Jurkat, Clone E6-1 (cell line): ENCODE measurements at regions not wholly inside any gene's neighbourhood (a gene's known extent, or its start where the extent isn't known, plus 50 kb on each side); places are given as distances from the start of the nearest gene placed in this dataset.
"Not testable (repeated sequence)": the region's sequence is repeated elsewhere in the genome, so short reads cannot be mapped to it uniquely, and the experiment has no call there.

ENCODE experiments used
- DNase-seq: peaks from one replicate; pipeline ENCODE4 v3.0.0-alpha.2; 2011; ENCODE audit warnings: low read depth, low spot score
- H3K4me3 ChIP-seq: 2 replicates; pipeline ENCODE4 v1.5.1; 2011; ENCODE audit warnings: mild to moderate bottlenecking, low read length, control low read depth, moderate library complexity

DNA sequence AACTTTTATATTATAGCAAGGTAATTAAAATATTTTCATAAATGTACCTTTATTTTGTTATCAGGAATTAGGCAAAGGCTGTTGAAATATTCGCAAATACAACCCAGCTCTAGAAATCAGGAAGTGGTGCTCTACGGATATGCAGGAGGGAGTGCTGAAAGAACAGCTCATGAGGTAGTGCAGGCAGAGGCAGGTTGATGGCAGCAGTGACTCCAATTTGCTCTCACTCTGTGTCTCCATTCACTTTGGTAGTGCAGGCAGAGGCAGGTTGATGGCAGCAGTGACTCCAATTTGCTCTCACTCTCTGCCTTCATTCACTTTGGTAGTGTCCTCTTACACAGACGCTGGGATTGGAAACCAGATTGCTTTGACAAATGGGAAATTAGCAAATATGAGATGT lies 277.9 kb downstream of the TRIML1 start:
- no peak overlapping the region for H3K4me3 ChIP-seq
- DNase-seq, result no peak

DNA sequence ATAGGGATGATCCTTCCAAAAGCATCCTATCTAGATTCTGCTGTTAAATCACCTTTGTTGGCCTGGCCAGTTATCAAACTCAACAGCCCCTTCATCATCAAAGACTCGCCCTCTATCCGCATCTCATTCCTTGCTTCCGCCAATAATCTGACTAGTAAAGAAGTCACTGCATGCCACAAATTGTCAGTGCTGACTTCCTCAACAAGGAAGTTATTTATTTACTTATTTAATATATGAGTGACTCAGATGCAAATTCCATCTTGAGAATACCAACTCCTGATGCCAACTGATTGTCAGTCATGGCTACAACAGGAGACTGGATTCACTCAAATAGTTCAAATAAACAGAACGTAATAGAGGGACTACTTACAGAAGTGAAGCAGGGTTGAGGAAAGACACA lies 283.8 kb downstream of the TRIML1 start:
- no peak overlapping the region for H3K4me3 ChIP-seq
- no peak for DNase-seq

DNA sequence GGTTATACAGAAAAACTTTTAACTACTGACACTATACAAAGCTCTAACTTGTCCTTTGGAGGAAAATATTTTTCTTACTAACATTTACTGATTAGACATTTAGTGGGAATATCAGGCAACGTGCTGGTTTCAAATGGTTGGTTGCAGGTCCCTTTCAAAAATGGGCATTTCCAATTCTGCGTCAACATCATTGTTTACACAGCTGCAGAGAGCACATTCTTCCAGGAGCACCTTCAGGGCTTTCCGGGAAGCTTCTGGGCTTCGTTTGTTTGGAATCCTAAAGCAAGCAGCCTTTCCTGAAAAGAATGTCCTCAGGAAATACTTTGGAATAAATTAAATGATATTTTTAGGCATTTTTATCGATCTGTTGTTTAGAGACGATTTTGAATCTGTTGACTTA lies 289.7 kb downstream of the TRIML1 start:
- DNase-seq, result no peak
- no peak overlapping the region for H3K4me3 ChIP-seq

DNA sequence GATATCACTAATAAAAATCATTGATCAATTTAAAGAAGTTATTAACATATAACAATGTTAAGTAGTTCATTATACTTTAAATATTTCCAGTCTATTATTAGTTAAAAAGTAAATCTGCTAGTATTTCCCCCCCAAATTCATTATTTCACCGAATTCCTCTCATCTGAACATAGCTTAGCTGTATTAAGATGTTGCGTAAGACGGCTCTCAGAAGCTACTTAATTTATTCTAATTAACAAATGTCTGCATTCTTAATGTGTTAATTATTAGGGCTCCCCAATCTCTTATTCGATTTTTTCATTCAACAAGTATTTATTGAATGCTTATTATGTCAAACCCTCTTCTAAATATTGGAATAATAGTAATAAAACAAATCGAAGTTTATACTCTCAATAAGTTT lies 290.7 kb downstream of the TRIML1 start:
- H3K4me3 ChIP-seq, result no peak overlapping the region
- DNase-seq, result no peak

DNA sequence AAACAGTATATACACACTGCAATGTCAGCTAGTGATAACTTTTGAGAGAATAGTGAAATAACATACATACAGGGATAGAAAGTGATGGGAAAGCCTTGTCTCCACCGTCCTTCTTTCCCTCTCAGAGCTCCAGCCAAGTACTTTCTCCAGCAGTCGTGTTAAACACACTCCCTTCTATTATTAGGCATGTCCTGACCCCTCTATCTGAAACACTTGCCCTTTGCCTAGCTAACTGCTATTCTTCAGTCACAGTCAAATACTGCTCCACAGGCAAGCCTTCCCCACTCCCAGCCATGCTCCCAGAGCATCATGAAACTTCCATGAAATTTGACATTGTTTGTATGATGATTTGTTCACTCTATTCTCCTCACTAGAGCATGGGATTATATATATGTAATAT lies 291.1 kb downstream of the TRIML1 start:
- DNase-seq, result no peak
- no peak overlapping the region for H3K4me3 ChIP-seq

DNA sequence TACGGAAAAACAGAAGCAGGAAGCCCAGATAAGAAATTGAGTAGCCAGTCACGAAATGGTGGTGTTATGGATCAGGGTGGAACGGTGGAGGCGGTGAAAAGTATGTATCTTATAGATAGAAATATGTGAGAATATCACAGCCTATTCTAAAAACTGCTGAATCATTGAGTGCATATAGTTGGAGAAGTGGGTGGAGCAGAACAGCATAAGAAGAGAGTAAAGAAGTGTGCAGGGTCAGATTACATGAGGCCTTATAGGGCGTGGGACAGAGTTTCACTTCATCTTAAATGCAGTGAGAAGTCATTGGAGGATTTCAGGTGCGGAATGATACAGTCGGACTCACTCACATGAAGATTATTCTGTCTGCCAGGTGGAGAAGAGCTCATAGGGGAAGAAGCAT lies 293.1 kb downstream of the TRIML1 start:
- no peak for DNase-seq
- H3K4me3 ChIP-seq, result no peak overlapping the region

DNA sequence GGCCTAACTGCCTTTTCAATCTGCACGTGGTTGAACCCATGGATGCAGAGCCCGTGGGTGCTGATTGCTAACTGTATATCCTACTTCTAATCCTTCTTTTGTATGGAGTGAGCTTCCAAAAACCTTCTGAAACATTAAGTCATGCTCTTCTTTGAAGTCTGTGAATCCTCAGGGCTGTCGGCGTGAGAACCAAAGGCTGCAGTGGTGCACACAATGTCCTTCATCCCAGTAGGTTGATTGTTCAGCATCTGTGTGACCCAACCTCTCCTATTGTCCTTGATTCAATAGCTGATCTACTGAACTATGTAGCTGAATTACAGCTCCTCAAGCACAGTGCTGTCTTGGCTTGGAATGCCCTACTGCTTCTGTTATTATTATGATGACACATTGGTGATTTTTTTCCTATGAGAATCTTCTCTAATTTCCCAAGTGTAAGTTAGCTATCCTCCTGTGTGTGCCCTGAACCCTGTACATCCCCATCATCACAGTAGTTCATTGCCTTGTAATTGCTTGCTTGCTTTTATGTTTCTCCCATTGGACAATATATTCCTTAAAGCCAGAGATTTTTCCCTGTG lies 294.6 kb downstream of the TRIML1 start:
- DNase-seq, result no peak
- no peak overlapping the region for H3K4me3 ChIP-seq

DNA sequence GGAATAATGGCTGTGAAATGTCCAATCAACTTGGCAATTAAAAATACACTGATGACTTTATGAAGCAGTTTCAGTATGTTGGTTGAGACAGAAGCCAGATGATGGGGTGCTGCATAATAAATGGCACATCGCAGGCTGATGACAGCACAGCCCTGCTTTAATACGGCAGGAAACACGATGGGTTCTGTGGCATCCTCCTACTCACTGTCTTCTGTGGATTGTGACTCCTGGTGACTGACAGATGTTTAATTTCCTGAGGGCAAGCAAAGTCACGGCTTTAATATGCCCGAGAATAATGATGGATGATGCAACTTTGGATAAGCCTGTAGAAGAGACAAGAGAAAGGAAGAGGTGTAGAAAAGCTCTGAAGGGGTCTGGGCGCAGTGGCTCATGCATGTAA lies 295.4 kb downstream of the TRIML1 start:
- no peak overlapping the region for H3K4me3 ChIP-seq
- no peak for DNase-seq

DNA sequence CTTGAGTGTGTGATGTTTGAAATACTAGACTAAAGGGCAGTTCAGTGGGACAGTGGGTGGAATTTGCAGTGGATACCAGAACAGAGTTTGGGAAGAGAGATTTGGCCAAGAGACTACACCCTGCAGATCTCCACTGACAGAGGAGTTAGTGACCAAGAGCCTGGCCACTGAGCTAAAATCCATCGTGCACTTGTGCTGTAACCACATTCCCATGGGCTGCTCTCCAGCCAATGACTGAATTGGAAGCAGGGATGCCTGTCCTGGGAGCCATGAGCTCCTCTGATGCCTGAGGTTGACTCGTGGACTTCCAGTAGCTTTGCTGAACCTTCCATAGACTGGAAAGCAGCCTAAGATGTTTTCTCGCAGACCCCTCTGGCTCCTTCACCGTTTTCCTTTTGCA lies 296.1 kb downstream of the TRIML1 start:
- no peak for DNase-seq
- H3K4me3 ChIP-seq, result no peak overlapping the region

DNA sequence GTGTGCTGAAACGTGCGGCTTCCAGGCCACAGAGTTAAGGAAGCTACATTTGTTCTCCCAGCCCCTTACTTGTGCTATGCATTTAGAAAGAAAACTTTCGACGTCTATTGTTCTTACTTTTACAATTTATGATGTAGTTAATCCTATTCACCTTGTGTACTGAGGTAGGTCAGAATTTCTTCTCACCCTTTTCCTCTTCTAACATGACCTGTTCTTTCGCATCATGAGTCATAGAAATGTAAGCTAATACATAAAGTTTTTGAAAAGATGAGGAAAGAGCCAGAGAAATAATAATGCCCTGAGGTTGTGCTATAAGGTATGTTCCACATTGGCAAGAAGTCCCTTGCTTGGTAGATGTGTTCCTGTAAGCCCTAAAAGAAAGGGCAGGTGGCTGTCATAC lies 298.3 kb downstream of the TRIML1 start:
- no peak for DNase-seq

DNA sequence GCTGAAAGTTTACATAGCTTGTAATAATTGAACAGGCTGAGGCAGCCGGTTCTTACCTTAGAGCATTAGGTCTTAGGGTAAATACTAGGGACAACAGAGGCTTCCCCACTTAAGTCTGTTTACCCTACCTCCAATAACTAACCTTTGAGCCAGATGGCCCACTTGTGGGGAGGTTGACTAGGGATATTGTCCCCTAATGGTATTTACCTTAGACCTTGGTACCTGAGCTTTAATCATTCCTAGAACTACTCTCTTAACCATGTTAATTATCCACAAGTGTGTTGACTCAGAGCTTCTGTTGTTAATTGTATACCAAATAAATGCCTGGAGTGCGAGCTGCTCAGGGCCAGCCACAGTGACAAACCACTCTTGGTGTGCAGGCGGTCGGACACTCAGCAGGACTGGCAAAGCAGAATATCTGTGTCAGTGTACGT lies 299.2 kb downstream of the TRIML1 start:
- H3K4me3 ChIP-seq, DNase-seq: not testable (repeated sequence)

More for the DNA sequence above, 298.3 kb downstream of the TRIML1 start:
- no peak overlapping the region for H3K4me3 ChIP-seq

DNA sequence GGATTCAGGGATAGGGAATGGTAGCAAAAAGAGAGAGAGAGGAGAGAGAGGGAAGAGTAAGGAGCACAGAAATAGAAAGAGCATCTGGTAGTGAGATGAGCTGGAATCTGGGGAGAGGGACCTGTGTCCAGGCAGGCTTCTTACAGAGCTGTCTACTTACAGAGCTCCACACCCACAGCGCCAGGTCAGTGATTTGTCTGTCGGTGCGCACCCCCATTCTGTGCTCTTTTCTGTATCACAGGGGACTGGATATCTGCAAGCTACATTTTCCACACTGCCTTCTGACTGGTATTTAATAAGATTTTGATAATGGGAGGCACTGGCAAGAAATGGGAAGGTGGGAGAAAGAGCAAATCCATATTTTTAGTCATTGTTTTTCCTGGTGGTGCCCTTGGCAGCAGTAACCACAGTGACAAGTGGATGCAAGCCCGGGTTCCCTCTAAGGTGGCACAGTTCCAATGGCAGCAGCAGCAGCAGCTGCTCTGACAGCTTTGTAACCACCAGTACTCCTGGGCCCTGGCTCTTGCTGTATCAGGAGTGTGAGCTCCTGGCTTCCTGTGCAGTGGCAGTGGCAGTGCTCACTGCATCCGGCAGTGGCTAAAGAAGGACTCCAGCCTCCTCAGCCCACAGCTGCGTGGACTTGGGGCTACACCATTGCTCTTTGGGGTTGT lies 300.5 kb downstream of the TRIML1 start:
- no peak for DNase-seq
- H3K4me3 ChIP-seq, result no peak overlapping the region

DNA sequence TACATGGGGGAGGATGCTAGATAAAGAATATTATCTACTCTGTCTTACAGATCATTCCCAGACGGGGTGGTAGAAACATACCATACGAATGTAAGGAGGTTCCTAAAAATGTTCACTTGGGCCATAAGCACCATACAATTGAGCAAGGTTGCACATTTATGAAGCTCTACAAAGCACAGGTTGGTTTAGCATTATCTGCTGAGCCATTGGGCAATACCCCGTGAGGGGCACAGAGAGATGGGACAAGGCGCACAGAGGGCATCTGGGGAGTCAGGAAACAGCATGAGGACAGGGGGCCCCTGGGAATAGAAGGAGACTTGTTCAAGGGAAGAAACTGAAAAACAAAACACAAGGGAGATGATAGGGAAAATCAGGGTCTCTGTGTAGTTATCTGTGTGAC lies 305.3 kb downstream of the TRIML1 start:
- no peak overlapping the region for H3K4me3 ChIP-seq
- no peak for DNase-seq

DNA sequence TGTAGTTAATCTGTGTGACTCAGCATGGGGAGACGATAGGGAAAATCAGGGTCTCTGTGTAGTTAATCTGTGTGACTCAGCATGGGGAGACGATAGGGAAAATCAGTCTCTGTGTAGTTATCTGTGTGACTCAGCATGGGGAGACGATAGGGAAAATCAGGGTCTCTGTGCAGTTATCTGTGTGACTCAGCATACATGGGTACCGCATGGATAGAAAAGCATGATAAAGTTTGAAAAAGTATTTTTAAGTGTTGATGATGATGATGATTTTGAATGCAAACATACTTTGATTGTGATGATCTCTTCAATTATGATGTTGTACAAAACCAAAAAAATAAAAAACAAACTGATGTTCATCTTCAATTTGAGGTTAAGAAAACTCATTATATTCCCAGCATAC lies 309.8 kb downstream of the TRIML1 start:
- not testable (repeated sequence) for DNase-seq, H3K4me3 ChIP-seq

DNA sequence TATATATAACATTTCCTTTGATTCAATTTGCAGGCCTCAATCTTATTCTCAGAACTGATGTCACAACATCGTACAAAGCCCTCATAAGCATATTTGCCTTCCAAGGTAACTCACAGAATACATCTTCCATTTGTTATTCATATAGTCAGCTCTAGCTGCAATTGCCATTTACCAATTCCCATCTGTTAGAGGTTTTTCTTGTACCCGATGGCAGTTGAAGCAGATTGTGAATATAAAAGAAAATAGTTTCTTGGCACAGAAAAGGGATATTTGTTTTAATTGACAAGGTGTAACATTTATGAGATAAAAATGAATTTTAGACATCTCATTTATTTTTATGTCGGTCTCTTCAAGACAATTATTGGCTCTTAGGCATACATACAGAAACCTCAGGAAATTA lies 311.3 kb downstream of the TRIML1 start:
- no peak overlapping the region for H3K4me3 ChIP-seq
- no peak for DNase-seq

DNA sequence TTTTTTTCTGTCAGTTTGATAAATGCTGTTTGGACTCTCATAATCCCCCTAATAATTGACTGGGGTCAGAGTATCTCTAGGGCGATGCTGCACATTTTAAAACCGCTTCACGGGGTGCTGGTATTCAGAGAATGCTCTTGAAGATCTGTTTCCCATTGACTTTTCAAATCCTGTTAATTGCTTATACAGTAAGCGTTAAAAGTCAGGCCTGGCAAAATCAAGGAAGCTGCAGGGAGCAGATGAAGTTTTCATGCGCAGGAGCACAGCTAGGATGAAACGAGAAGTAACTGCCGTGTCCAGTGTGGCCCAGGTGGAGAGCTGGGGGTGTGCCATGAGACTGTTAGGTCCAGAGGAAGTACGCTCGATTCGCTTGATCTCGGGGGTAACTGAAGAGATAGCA lies 312.9 kb downstream of the TRIML1 start:
- no peak for DNase-seq
- H3K4me3 ChIP-seq, result no peak overlapping the region

DNA sequence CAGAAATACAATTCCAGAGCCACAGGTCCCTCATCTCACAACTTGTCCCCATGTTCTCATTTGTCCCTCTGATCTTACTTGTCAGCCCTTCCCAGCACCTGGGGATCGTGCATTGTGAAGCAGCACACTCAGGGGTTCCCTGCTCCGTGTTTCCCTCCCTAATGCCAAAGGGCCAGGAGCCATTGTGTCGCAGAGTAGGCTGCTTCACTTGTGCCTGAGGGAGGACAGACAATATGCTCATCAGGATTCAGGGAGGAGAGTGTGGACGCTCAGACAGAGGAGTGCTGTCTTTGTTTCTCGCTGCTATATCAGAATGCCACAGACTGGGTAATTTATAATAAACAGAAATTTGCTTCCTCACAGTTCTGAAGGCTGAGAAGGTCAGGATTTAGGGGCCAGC lies 315.3 kb downstream of the TRIML1 start:
- DNase-seq, result no peak
- H3K4me3 ChIP-seq, result no peak overlapping the region

DNA sequence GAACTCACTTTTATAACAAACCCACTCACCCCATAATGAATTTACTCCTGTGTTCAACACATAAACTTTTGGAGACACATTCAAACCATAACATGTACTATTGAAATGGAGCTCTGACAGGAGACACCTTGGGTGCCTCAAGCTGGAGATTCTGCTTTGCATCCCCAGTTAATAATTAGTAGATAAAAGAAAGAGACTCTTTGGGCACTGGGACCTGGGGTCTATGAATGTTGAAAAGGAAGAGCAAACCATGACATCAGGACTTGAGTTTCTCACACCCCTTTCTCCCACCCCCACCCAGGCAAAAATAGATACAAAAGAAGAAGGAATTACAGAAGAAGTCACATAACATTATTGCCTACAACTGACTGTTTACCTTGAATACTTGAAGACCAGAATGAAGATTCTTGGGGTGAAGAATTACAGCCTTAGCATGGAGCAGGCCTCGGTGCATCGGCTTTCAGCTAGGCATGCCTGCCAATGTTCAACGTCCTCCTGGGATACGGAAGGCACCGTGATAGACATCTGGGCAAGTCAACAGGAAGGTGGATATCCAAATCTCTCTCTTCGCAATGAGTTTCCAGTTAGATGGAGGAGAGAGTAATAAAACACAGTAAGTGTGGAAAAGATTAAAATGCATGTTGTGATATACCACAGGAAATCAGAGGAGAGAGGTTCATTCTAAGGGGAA lies 316.0 kb downstream of the TRIML1 start:
- no peak for DNase-seq
- no peak overlapping the region for H3K4me3 ChIP-seq

DNA sequence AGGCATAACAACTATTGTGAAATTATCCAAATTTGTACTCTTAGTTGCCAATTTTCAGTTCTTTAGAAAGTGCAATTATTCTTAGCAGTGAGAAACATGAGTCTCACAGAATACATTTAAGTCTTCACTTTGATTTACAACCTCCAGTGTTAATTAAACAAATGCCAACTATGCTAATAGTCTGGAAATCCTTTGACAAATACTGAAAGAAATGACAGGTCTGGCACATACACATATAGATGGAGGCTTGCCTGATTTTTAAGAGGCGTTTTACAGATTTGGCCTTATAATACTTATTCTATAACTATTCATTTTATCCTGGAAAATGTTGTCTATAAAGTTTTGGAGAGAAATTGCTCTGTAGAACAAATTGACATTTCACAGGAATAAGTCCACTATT lies 320.1 kb downstream of the TRIML1 start:
- DNase-seq, result no peak

DNA sequence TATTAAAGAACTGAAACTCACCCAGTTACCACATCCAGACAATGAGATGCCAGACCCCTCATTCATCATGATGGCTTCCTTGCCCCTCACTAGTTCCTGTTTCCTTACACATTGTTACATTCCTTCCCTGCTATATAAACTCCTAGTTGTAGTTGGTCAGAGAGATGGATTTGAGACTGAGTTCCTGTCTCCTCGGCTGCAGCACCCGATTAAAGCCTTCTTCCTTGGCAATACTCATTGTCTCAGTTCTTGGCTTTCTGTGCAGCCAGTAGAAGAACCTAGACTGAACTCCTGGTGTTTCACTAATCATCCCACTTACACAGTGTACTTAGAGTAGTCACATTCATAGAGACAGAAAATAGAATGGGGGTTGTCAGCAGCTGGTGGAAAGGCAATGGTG lies 324.7 kb downstream of the TRIML1 start:
- DNase-seq, result no peak
- H3K4me3 ChIP-seq, result no peak overlapping the region

More for the DNA sequence above, 320.1 kb downstream of the TRIML1 start:
- no peak overlapping the region for H3K4me3 ChIP-seq

DNA sequence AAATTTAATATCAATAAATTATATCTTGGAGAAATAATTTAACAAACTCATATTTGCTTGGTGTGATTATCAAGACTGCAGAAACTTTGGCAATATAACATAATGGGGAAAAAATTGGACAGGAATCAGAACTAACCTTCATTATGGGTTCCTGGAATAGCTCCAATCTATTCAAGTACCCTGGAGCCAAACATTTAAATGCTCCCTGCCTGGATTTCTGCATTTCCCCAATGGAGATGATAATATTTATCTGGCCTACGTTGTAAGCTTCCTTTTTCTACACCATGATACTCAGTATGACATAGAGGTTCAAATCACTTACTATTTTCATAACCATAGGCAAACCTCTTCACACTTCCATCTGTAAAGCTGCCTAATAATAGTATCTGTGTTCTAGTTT lies 326.8 kb downstream of the TRIML1 start:
- H3K4me3 ChIP-seq, result no peak overlapping the region
- DNase-seq, result no peak
